B cell (primary cell): ENCODE measurements at regions not wholly inside any gene's neighbourhood (a gene's known extent, or its start where the extent isn't known, plus 50 kb on each side); places are given as distances from the start of the nearest gene placed in this dataset.

Source experiments
- EZH2 ChIP-seq: IDR thresholded peaks from 2 replicates; pipeline ENCODE4 v1.6.1; 2012; ENCODE audit warnings: borderline replicate concordance, low read depth, mild to moderate bottlenecking, moderate library complexity, low read length; ENCODE audit not compliant: insufficient read depth, poor library complexity, severe bottlenecking
- TF ChIP-seq, protein P1 (sequence below): fragments of 200-600 bp; IDR thresholded peaks from one replicate; pipeline ENCODE4 v1.8.0; 2022; ENCODE audit warnings: antibody characterized with exemption, mild to moderate bottlenecking

DNA sequence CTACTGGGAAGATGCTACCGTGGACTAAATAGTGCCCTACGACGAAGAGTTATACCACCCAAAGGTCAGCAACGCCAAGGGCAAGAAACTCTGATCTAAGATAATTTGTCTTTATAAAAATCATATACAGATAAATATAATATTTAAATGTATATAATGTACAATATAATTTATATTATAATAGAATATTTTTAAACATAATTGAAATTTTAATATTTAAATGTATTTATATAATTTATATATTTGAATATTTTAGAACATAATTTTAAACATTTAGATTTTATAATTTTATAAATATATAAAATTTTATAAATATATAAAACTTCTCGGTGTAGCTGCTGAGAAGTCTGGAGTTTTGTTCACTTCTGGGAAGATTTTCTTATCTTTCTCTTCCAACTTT is 209.2 kb downstream of the FOXL1 start:
- TF ChIP-seq, protein P1, sequence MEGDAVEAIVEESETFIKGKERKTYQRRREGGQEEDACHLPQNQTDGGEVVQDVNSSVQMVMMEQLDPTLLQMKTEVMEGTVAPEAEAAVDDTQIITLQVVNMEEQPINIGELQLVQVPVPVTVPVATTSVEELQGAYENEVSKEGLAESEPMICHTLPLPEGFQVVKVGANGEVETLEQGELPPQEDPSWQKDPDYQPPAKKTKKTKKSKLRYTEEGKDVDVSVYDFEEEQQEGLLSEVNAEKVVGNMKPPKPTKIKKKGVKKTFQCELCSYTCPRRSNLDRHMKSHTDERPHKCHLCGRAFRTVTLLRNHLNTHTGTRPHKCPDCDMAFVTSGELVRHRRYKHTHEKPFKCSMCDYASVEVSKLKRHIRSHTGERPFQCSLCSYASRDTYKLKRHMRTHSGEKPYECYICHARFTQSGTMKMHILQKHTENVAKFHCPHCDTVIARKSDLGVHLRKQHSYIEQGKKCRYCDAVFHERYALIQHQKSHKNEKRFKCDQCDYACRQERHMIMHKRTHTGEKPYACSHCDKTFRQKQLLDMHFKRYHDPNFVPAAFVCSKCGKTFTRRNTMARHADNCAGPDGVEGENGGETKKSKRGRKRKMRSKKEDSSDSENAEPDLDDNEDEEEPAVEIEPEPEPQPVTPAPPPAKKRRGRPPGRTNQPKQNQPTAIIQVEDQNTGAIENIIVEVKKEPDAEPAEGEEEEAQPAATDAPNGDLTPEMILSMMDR, result no peak
- no peak for TF ChIP-seq EZH2
